Thyroid gland (tissue), 4 donors: ENCODE measurements at regions not wholly inside any gene's neighbourhood (a gene's known extent, or its start where the extent isn't known, plus 50 kb on each side); places are given as distances from the start of the nearest gene placed in this dataset.

Experiments
- DNase-seq, 2 donors: peaks; one replicate each; pipeline ENCODE4 v3.0.0-alpha.2; 2019
- H3K27ac ChIP-seq, 3 donors: fragments of 200-600 bp; sonication (generic); 1 replicate in 2 of 3; 2 replicates in 1 of 3; pipeline ENCODE4 v1.5.1; 2016 to 2019; ENCODE audit warnings: mild to moderate bottlenecking in 1 of 3, moderate library complexity in 1 of 3
- H3K27me3 ChIP-seq: fragments of 200-600 bp; sonication (generic); one replicate; pipeline ENCODE4 v1.5.1; 2019
- H3K36me3 ChIP-seq, 2 donors: fragments of 200-600 bp; sonication (generic); one replicate each; pipeline ENCODE4 v1.5.1; 2016 to 2019
- H3K4me1 ChIP-seq, 2 donors: fragments of 200-600 bp; sonication (generic); one replicate each; pipeline ENCODE4 v1.5.1; 2017 to 2019
- H3K4me3 ChIP-seq, 3 donors: fragments of 200-600 bp; sonication (generic); replicated peaks in 1 of 3; 1 replicate in 2 of 3; 2 replicates in 1 of 3; pipeline ENCODE4 v1.5.1; 2016; ENCODE audit warnings: mild to moderate bottlenecking in 1 of 3
- H3K9me3 ChIP-seq: fragments of 200-600 bp; sonication (generic); one replicate; pipeline ENCODE4 v1.5.1; 2017
- POLR2A ChIP-seq, 2 donors: fragments of 450-650 bp; IDR thresholded peaks; one replicate each; pipeline ENCODE4 v1.6.1; 2017; ENCODE audit warnings: antibody characterized with exemption in 2 of 2, mild to moderate bottlenecking in 2 of 2, moderate library complexity in 1 of 2
- WGBS, 2 donors: methylation state at CpG; one replicate each; pipeline ENCODE4 v1.1.5; 2017; 5-methylcytosine and 5-hydroxymethylcytosine counted together
- intact Hi-C: fragments of 100-400 bp; cut with DNase I; formaldehyde crosslinking; loops from one replicate; pipeline ENCODE4 v1.15.1; 2023
- TF ChIP-seq, protein P1 (sequence below), 6 experiments: fragments of 200-600 bp in 3 of 6; fragments of 450-650 bp in 3 of 6; sonication (generic) in 3 of 6; IDR thresholded peaks; one replicate each; pipeline ENCODE4 v1.5.1; 2016 to 2019; ENCODE audit warnings: antibody characterized with exemption in 6 of 6, mild to moderate bottlenecking in 2 of 6, inconsistent platforms in 1 of 6, moderate library complexity in 1 of 6

DNA sequence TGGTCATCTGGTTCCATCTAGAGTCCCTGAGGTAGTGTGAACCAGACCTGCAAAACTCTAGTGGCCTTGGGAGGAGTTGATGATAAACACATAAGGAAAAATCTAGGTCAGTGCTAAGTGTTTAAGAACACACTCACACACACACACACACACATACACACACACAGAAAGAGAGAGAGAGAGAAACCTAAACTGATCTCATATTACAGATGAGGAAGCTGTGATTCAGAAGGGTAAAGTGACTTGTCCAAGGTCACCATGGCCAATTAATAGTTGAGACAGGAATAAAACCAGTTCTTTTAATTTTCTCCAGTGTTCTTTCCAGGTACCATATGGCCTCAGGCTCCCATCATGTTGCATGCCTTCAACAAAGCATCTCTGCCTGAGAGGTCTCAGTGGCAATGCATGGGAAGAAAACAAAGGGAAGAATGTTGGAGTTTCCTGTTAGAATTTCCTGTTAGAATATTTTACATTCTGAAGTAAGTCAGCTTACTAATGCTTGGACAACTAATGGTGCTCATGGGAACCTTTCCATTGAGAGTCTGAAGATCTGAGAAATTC is 77.3 kb upstream of the TSPAN2 start:
- intact Hi-C loops, result no loop called here
- H3K36me3 ChIP-seq, result no peaks in the 10 kb centered on the region
- H3K9me3 ChIP-seq, result no peaks in the 10 kb centered on the region
- no peaks in the 10 kb centered on the region for H3K27me3 ChIP-seq
- H3K4me1 ChIP-seq, result no peaks in the 10 kb centered on the region
- TF ChIP-seq POLR2A (IDR thresholded peaks at IDR 0.05), result no peak
- TF ChIP-seq, protein P1, sequence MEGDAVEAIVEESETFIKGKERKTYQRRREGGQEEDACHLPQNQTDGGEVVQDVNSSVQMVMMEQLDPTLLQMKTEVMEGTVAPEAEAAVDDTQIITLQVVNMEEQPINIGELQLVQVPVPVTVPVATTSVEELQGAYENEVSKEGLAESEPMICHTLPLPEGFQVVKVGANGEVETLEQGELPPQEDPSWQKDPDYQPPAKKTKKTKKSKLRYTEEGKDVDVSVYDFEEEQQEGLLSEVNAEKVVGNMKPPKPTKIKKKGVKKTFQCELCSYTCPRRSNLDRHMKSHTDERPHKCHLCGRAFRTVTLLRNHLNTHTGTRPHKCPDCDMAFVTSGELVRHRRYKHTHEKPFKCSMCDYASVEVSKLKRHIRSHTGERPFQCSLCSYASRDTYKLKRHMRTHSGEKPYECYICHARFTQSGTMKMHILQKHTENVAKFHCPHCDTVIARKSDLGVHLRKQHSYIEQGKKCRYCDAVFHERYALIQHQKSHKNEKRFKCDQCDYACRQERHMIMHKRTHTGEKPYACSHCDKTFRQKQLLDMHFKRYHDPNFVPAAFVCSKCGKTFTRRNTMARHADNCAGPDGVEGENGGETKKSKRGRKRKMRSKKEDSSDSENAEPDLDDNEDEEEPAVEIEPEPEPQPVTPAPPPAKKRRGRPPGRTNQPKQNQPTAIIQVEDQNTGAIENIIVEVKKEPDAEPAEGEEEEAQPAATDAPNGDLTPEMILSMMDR (IDR thresholded peaks at IDR 0.05), result no peak
- H3K4me3 ChIP-seq, result no peak overlapping the region
- no peak for DNase-seq
- no peak overlapping the region for H3K27ac ChIP-seq

DNA sequence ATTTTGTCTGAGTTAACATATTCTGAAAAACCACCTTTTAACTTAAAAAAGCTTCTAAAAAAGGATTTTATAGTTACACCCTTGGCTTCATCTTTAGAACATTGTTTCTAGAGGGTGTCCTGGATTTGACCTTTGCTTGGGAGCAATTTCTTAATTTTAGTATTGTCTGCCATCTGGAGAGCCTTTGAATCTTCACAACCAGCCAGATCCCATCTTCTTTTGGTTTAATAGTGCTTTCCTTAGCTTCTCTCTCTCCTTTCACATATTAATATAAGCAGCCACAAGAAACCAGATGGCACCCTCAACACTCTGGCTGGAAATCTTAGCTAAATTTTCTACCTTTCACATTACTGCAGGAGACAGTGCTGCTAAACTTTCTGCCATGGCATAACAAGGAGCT is 76.5 kb upstream of the TSPAN2 start:
- DNase-seq, result no peak
- TF ChIP-seq POLR2A (IDR thresholded peaks at IDR 0.05), result no peak
- TF ChIP-seq, protein P1 (IDR thresholded peaks at IDR 0.05), result no peak
- no peak overlapping the region for H3K27ac ChIP-seq
- H3K27me3 ChIP-seq, result no peaks in the 10 kb centered on the region
- H3K36me3 ChIP-seq, result no peaks in the 10 kb centered on the region
- H3K4me1 ChIP-seq, result no peaks in the 10 kb centered on the region
- H3K9me3 ChIP-seq, result no peaks in the 10 kb centered on the region
- intact Hi-C loops, result no loop called here
- no peak overlapping the region for H3K4me3 ChIP-seq

DNA sequence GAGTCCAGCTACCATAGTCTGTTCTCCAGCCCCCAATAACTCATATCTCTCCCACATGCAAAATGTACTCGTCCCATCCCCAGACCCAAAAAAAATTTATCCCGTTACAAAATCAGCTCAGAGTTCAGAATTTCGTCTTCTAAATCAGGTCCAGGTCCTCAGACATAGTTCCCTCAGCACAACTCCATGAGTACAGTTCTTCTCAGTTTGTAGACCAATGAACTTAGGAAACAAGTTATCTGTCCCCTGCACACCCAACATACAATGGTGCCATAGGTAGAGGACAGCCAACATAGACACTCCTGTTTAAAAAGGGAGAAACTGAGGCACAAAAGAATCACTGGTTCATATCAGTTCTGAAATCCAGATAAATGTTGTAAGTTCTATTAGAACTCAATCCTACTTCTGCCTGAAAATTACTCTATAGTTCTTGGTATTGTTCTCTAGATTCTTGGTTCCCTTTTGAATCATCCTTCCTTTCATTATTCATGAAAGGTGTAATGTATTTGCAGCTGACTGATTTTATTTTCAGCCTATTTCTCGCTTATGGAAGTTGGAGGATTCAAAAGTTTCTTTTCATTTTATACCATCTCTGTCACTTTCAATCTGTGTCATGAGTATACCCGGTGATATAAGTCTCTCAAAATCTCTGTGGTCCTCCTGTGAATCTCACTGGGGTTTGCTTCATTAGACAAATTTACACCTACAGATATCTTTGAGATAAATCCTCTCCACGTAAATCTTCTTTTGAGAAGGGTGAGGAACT is 75.8 kb upstream of the TSPAN2 start:
- WGBS, 2 donors, result 85 to 91% methylated on average over 6 of the region's 6 CpGs
- no peaks in the 10 kb centered on the region for H3K9me3 ChIP-seq
- intact Hi-C loops, result no loop called here
- no peaks in the 10 kb centered on the region for H3K27me3 ChIP-seq
- no peak for DNase-seq
- H3K27ac ChIP-seq, result no peak overlapping the region
- TF ChIP-seq, protein P1 (IDR thresholded peaks at IDR 0.05), result no peak
- no peak for TF ChIP-seq POLR2A (IDR thresholded peaks at IDR 0.05)
- no peaks in the 10 kb centered on the region for H3K4me1 ChIP-seq
- H3K4me3 ChIP-seq, result no peak overlapping the region
- H3K36me3 ChIP-seq, result no peaks in the 10 kb centered on the region

DNA sequence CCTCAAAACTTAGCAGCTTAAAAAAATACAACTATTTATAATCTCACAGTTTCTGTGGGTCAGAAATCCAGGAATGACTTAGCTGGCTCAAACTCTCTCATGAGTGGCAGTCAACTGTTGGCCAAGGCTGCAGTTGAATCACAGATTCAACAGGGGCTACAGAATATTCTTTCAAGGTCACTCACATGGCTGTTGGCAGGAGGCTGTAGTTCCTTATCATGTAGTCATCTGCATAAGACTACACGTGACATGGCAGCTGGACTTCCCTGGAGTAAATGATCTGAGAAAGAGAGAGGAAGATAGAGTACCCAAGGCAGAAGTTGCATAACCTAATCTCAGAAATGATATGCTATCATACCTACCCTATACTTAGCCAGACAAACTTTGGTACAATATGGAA is 75.2 kb upstream of the TSPAN2 start:
- Histone ChIP-seq H3K36me3 (no peaks in the 10 kb centered on the region), H3K27me3 (no peaks in the 10 kb centered on the region), H3K9me3 (no peaks in the 10 kb centered on the region), H3K4me3 (no peak overlapping the region), H3K4me1 (no peaks in the 10 kb centered on the region), H3K27ac (no peak overlapping the region)
- WGBS, 2 donors, result 59 to 80% methylated on average over 1 of the region's 1 CpG
- TF ChIP-seq POLR2A (IDR thresholded peaks at IDR 0.05), result no peak
- TF ChIP-seq, protein P1 (IDR thresholded peaks at IDR 0.05), result no peak
- intact Hi-C loops, result no loop called here
- DNase-seq, result no peak

DNA sequence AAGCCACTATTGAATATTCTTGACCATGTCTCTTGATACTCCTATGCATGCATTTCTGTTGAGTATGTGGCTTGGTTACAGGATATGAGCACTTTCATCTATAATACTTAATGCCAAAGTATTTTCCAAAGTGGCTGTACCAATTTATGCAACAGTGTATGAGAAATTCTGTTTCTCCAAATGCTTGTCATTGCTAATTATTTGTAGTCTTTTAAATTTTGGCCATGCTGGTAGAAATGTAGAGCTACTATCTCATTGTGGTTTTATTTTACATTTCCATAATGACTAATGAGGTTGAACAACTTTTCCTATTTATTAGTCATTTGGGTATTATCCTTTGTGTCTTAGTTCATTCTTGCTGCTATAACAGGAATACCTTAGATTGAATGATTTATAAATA is 71.4 kb upstream of the TSPAN2 start:
- DNase-seq, result no peak
- Histone ChIP-seq H3K4me1 (peaks cover 9 to 10% of the 10 kb centered on the region in 2 donors), H3K9me3 (no peaks in the 10 kb centered on the region), H3K36me3 (no peaks in the 10 kb centered on the region), H3K4me3 (no peak overlapping the region), H3K27ac (no peak overlapping the region), H3K27me3 (no peaks in the 10 kb centered on the region)
- TF ChIP-seq POLR2A (IDR thresholded peaks at IDR 0.05), result no peak
- TF ChIP-seq, protein P1 (IDR thresholded peaks at IDR 0.05), result no peak
- intact Hi-C loops, result no loop called here
